Type B pancreatic cell (in vitro differentiated cells): ENCODE measurements at regions not wholly inside any gene's neighbourhood (a gene's known extent, or its start where the extent isn't known, plus 50 kb on each side); places are given as distances from the start of the nearest gene placed in this dataset.

ENCODE experiments used
- DNase-seq: peaks from one replicate; pipeline ENCODE4 v3.0.0; 2021; ENCODE audit warnings: mixed read lengths; ENCODE audit not compliant: unreplicated experiment; ENCODE audit errors: extremely low spot score
- H3K27ac Mint-ChIP-seq: 2 replicates; pipeline ENCODE4 v1.8.0; 2021; ENCODE audit warnings: mild to moderate bottlenecking, mixed read lengths
- H3K27me3 Mint-ChIP-seq: 2 replicates; pipeline ENCODE4 v1.8.0; 2021; ENCODE audit warnings: mixed read lengths
- H3K36me3 Mint-ChIP-seq: 2 replicates; pipeline ENCODE4 v1.8.0; 2021; ENCODE audit warnings: mixed read lengths
- H3K4me1 Mint-ChIP-seq: one replicate; pipeline ENCODE4 v1.8.0; 2021; ENCODE audit warnings: mixed read lengths; ENCODE audit not compliant: unreplicated experiment
- H3K4me3 Mint-ChIP-seq: 2 replicates; pipeline ENCODE4 v1.8.0; 2021; ENCODE audit warnings: mild to moderate bottlenecking, mixed read lengths
- H3K9me3 Mint-ChIP-seq: 2 replicates; pipeline ENCODE4 v1.8.0; 2021; ENCODE audit warnings: mixed read lengths
- CTCF ChIP-seq: fragments of 200-600 bp; sonication (generic); conservative IDR thresholded peaks from 2 replicates; pipeline ENCODE4 v1.5.0; 2021; ENCODE audit warnings: antibody characterized with exemption, mild to moderate bottlenecking

- no peak for TF ChIP-seq CTCF
- DNase-seq, result no peak
- no peaks in the 10 kb centered on the region for H3K27me3 Mint-ChIP-seq
- no peak overlapping the region for H3K27ac Mint-ChIP-seq
- no peaks in the 10 kb centered on the region for H3K36me3 Mint-ChIP-seq
- no peaks in the 10 kb centered on the region for H3K9me3 Mint-ChIP-seq
- H3K4me3 Mint-ChIP-seq, result no peak overlapping the region
- H3K4me1 Mint-ChIP-seq, result peaks cover 5% of the 10 kb centered on the region
Measured at GRCh38 chr3:101945980-101946379, 96.7 kb downstream of the NFKBIZ start.

- Mint-ChIP-seq H3K9me3 (no peaks in the 10 kb centered on the region), H3K36me3 (no peaks in the 10 kb centered on the region), H3K27ac (no peak overlapping the region), H3K27me3 (no peaks in the 10 kb centered on the region), H3K4me1 (peaks cover 5% of the 10 kb centered on the region), H3K4me3 (no peak overlapping the region)
- TF ChIP-seq CTCF, result no peak
- DNase-seq, result no peak
Measured at GRCh38 chr3:101946906-101947305, 97.6 kb downstream of the NFKBIZ start.

GRCh38 chr3:101950510-101950909 is 101.2 kb downstream of the NFKBIZ start:
- Mint-ChIP-seq H3K27ac (no peak overlapping the region), H3K36me3 (no peaks in the 10 kb centered on the region), H3K4me1 (peaks cover 5% of the 10 kb centered on the region), H3K9me3 (no peaks in the 10 kb centered on the region), H3K4me3 (no peak overlapping the region), H3K27me3 (no peaks in the 10 kb centered on the region)
- no peak for TF ChIP-seq CTCF
- no peak for DNase-seq

- no peak for DNase-seq
- no peak overlapping the region for H3K4me3 Mint-ChIP-seq
- H3K36me3 Mint-ChIP-seq, result no peaks in the 10 kb centered on the region
- H3K9me3 Mint-ChIP-seq, result no peaks in the 10 kb centered on the region
- no peak for TF ChIP-seq CTCF
- H3K27me3 Mint-ChIP-seq, result no peaks in the 10 kb centered on the region
- H3K4me1 Mint-ChIP-seq, result peaks cover 8% of the 10 kb centered on the region
- H3K27ac Mint-ChIP-seq, result no peak overlapping the region
Measured at GRCh38 chr3:101950985-101951733, 101.8 kb downstream of the NFKBIZ start.

- Mint-ChIP-seq H3K4me1 (peaks cover 12% of the 10 kb centered on the region), H3K4me3 (no peak overlapping the region), H3K9me3 (no peaks in the 10 kb centered on the region), H3K27ac (no peak overlapping the region), H3K36me3 (no peaks in the 10 kb centered on the region), H3K27me3 (no peaks in the 10 kb centered on the region)
- TF ChIP-seq CTCF, result no peak
- no peak for DNase-seq
Measured at GRCh38 chr3:101954361-101954760, 105.0 kb downstream of the NFKBIZ start.
